ENCODE measurements at regions not wholly inside any gene's neighbourhood (a gene's known extent, or its start where the extent isn't known, plus 50 kb on each side); places are given as distances from the start of the nearest gene placed in this dataset.

GRCh38 chr12:45102818-45103217 is 51.9 kb upstream of the DBX2 start:
- TF ChIP-seq CTCF (IDR thresholded peaks at IDR 0.05) = no peak
- ATAC-seq (no peak), DNase-seq (no peak)
- Histone ChIP-seq H3K4me1 (no peaks in the 10 kb centered on the region), H3K27ac (no peak overlapping the region), H3K36me3 (no peaks in the 10 kb centered on the region), H3K4me3 (no peak overlapping the region), H3K9me3 (no peaks in the 10 kb centered on the region), H3K27me3 (no peaks in the 10 kb centered on the region)
- intact Hi-C loops (cut with DNase I) = no loop called here

- H3K27me3 ChIP-seq = no peaks in the 10 kb centered on the region
- intact Hi-C loops (cut with DNase I) = no loop called here
- TF ChIP-seq CTCF (IDR thresholded peaks at IDR 0.05) = no peak
- no peaks in the 10 kb centered on the region for H3K4me1 ChIP-seq
- ATAC-seq (no peak), DNase-seq (no peak)
- no peak overlapping the region for H3K27ac ChIP-seq
- no peaks in the 10 kb centered on the region for H3K36me3 ChIP-seq
- no peak overlapping the region for H3K4me3 ChIP-seq
- H3K9me3 ChIP-seq = no peaks in the 10 kb centered on the region
Measured at GRCh38 chr12:45105996-45106395, 55.1 kb upstream of the DBX2 start.

- intact Hi-C loops (cut with DNase I) = no loop called here
- Histone ChIP-seq H3K27me3 (no peaks in the 10 kb centered on the region), H3K9me3 (no peaks in the 10 kb centered on the region), H3K4me3 (no peak overlapping the region), H3K36me3 (no peaks in the 10 kb centered on the region), H3K27ac (no peak overlapping the region), H3K4me1 (no peaks in the 10 kb centered on the region)
- TF ChIP-seq CTCF (IDR thresholded peaks at IDR 0.05) = no peak
- DNase-seq = no peak
- no peak for ATAC-seq
Measured at GRCh38 chr12:45112306-45112705, 61.4 kb upstream of the DBX2 start.

- intact Hi-C loops (cut with DNase I) = no loop called here
- TF ChIP-seq CTCF (IDR thresholded peaks at IDR 0.05) = no peak
- no peak for ATAC-seq
Measured at GRCh38 chr12:45121224-45121623, 70.3 kb upstream of the DBX2 start.

GRCh38 chr12:45122768-45123380 is 72.0 kb upstream of the DBX2 start:
- Histone ChIP-seq H3K4me1 (no peaks in the 10 kb centered on the region), H3K9me3 (no peaks in the 10 kb centered on the region), H3K4me3 (no peak overlapping the region), H3K27me3 (no peaks in the 10 kb centered on the region), H3K36me3 (no peaks in the 10 kb centered on the region), H3K27ac (no peak overlapping the region)
- DNase-seq (no peak), ATAC-seq (no peak)
- TF ChIP-seq CTCF (IDR thresholded peaks at IDR 0.05) = peak; percentile 17
- intact Hi-C loops (cut with DNase I) = no loop called here

More at GRCh38 chr12:45121224-45121623, 70.3 kb upstream of the DBX2 start:
- Histone ChIP-seq H3K4me1 (no peaks in the 10 kb centered on the region), H3K27me3 (no peaks in the 10 kb centered on the region), H3K36me3 (no peaks in the 10 kb centered on the region), H3K27ac (no peak overlapping the region), H3K4me3 (no peak overlapping the region), H3K9me3 (no peaks in the 10 kb centered on the region)
- DNase-seq = no peak
